ENCODE measurements at regions not wholly inside any gene's neighbourhood (a gene's known extent, or its start where the extent isn't known, plus 50 kb on each side); places are given as distances from the start of the nearest gene placed in this dataset.

DNA sequence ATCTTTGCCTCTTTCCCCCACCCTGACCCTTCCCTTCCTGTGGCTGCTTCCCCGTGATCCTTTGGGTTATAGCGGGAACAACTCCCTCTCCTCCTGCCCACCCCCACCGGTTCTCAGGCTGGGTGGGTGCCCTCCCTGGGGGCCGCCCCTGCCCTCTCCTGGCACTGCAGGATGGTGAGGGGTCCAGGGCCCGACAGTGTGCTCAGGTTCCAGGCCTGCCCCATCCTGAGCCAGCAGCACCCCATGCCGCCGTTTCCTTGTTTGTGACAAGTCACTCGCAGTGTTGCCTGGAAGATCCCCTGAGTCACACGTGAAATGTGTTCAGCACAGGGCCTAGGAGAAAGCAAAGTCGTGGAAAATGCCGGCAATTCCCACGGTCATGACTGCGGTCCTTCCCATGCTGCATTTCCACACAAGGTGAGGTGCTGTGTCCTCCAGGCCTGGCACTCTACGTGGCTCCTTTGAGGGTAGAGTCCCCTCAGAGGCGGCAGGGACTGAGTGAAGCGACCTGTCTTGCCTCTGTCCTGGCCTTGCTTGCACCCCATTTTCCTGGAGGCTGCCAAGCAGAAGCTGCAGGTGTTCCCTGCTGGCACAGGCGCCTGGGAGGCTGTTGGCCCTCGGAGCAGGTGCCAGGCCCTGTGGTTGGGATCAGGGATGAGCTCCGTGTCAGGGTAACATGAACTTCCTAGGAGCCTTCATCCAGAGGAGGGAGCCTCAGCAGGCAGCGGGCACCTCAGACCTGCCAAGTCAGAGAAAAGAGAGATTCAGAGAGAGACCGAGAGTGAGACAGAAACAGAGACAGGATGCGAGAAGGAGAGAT, 80.5 kb upstream of the LINC01488 start:
- no peak overlapping the region for H3K27ac Mint-ChIP-seq

DNA sequence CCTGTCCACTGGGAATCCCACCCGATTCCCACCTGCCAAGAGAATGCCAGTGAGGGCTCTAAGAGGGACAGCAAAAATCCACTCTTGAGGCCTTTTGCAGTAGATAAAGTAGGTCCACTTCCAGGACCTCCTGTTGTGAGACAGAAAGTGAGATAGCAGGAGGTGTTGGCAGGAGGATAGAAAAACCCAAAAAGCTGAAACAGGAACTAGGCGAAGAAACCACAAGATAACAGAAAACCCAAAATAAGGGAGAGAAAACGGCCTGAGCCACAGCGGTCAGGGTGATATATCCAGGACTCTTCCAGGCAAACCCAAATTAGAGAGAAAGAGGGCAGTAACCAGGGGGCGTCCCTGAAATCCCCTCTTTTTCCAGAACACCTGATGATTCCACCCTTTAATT, 79.7 kb upstream of the LINC01488 start:
- Mint-ChIP-seq H3K27me3 (ENCODE audit: low read depth) (peaks cover 11% of the 10 kb centered on the region), H3K27ac (no peak overlapping the region), H3K4me1 (ENCODE audit: low read depth) (peaks cover 9% of the 10 kb centered on the region), H3K9me3 (peaks cover 7% of the 10 kb centered on the region), H3K36me3 (ENCODE audit: low read depth) (peaks cover 3% of the 10 kb centered on the region), H3K4me3 (no peak overlapping the region)

More for the DNA sequence above, 80.5 kb upstream of the LINC01488 start:
- H3K27me3 Mint-ChIP-seq (ENCODE audit: low read depth), result peaks cover 5% of the 10 kb centered on the region
- H3K36me3 Mint-ChIP-seq (ENCODE audit: low read depth), result peaks cover 3% of the 10 kb centered on the region
- H3K9me3 Mint-ChIP-seq, result peaks cover 7% of the 10 kb centered on the region
- peaks cover 9% of the 10 kb centered on the region for H3K4me1 Mint-ChIP-seq (ENCODE audit: low read depth)
- no peak overlapping the region for H3K4me3 Mint-ChIP-seq

DNA sequence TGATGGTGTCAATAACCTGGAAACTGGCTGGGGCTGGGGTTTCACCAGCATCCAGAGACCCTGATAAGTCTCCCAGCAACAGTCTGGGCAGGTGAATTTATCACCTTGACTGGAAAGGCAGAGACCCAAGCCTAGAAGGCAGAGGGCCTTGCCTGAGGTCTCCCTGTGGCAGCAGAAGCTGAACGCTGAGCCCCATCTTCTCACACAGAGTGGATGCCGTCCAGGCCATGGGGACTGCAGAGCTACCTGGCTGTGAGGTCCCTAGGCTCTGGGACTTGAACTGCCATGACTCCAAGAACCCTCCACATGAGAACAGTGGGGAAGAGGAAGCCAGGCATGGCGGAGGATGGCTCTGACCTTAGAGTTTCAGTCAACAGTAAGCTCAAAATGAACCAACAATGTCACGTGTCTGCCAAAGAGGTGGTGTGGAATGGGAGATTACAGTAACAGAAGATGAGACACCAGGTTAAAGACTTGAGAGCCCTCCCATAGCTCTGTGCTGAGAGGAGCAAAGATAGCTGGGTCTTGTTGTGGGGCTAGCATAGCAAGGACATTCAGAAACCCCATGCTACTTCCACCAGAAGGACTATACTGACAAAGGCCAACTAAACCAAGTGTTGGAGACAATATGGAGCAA, 79.1 kb upstream of the LINC01488 start:
- Mint-ChIP-seq H3K27ac (no peak overlapping the region), H3K27me3 (ENCODE audit: low read depth) (peaks cover 13% of the 10 kb centered on the region), H3K4me3 (no peak overlapping the region), H3K4me1 (ENCODE audit: low read depth) (peaks cover 9% of the 10 kb centered on the region), H3K9me3 (peaks cover 7% of the 10 kb centered on the region), H3K36me3 (ENCODE audit: low read depth) (peaks cover 3% of the 10 kb centered on the region)

DNA sequence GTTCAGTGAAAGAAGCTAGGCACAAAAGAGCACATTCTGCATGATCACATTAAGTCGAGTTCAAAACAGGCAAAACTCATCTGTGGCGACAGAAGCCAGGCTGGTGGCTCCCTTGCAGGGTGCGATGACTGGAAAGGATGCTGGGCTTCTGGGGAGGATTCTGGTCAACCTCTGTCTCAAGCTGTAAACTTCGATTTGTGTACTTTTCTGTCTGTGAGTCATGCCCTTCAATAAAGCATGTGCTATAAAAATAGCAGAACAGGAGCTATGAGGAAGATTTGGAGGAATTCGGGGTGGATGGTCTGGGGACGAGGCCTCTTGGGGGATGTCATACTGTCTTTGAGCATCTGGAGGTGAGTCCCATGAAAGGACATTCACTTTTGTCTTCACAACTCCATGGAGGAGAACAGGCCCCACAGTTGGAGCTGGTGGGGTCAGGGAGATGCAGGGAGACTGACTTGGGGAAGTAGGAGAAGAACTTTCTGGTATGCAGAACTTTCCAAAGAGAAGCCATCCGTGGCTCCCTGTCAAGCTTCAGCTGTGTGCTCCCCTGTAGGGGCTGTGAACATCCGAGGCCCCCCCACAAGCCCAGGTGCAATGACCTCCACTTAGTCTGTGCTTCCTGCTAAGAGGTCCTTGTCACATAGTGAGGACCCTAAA, 77.8 kb upstream of the LINC01488 start:
- Mint-ChIP-seq H3K27me3 (ENCODE audit: low read depth) (peaks cover 26% of the 10 kb centered on the region), H3K27ac (no peak overlapping the region), H3K9me3 (peaks cover 7% of the 10 kb centered on the region), H3K4me3 (no peak overlapping the region), H3K4me1 (ENCODE audit: low read depth) (peaks cover 9% of the 10 kb centered on the region), H3K36me3 (ENCODE audit: low read depth) (peaks cover 3% of the 10 kb centered on the region)

DNA sequence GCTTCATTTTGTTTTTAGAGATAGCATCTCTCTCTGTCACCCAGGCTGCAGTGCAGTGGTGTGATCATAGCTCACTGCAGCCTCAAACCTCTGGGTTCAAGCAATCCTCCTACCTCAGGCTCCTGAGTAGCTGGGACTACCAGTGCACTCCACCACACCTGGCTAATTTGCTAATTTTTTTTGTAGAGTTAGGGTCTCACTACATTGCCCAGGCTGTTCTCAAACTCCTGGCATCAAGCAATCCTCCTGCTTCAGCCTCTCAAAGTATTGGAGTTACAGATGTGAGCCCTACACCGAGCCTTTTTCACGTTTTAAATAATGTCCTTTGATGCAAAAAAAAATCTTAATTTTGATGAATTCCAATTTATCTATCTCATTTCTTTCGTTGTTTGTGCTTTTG, 75.4 kb upstream of the LINC01488 start:
- H3K27ac Mint-ChIP-seq, result no peak overlapping the region
- H3K36me3 Mint-ChIP-seq (ENCODE audit: low read depth), result peaks cover 3% of the 10 kb centered on the region
- peaks cover 7% of the 10 kb centered on the region for H3K9me3 Mint-ChIP-seq
- H3K4me3 Mint-ChIP-seq, result no peak overlapping the region
- H3K4me1 Mint-ChIP-seq (ENCODE audit: low read depth), result peaks cover 14% of the 10 kb centered on the region
- H3K27me3 Mint-ChIP-seq (ENCODE audit: low read depth), result peaks cover 30% of the 10 kb centered on the region

DNA sequence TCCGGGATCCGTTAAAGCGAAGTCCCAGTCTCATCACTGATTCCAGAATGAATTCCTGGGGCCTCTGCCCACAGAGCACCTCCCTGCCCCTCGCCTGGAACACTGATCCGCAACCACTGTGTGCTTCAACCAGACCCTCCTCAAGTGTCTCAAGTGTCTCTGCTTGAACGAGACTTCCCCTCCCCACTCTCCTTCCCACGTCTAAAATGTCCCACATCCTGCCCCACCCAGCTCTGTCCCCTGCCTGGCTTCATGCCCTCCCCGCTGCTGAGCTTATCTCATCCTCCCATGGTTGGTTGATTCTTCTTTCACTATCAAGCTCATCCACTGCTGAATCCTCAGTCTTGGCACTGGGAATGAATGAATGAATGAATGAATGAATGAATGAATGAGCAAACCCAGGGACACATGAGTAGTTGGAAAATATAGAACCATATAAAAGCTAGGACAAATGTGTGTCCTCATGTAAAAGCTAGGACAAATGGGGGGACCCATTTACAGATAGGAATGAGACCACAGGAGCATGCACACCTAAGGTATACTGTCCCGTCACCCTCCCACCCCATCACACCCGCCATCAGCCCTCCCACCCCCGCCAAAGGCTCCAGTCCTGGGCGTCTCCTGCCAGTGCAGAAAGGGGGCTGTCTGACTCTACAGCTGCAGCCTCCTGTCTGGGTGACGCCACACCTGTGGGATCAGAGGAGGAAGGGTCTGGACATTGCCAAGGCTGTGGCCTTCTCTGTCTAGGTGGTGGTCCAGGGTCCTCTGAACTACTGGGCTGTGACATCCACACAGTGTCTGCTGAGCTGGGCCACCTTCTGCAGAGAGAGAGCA, 71.4 kb upstream of the LINC01488 start:
- no peaks in the 10 kb centered on the region for H3K36me3 Mint-ChIP-seq (ENCODE audit: low read depth)
- H3K4me1 Mint-ChIP-seq (ENCODE audit: low read depth), result peaks cover 5% of the 10 kb centered on the region
- H3K27me3 Mint-ChIP-seq (ENCODE audit: low read depth), result peaks cover 25% of the 10 kb centered on the region
- H3K9me3 Mint-ChIP-seq, result no peaks in the 10 kb centered on the region
- H3K4me3 Mint-ChIP-seq, result peak overlapping the region; percentile 2
- H3K27ac Mint-ChIP-seq, result no peak overlapping the region

DNA sequence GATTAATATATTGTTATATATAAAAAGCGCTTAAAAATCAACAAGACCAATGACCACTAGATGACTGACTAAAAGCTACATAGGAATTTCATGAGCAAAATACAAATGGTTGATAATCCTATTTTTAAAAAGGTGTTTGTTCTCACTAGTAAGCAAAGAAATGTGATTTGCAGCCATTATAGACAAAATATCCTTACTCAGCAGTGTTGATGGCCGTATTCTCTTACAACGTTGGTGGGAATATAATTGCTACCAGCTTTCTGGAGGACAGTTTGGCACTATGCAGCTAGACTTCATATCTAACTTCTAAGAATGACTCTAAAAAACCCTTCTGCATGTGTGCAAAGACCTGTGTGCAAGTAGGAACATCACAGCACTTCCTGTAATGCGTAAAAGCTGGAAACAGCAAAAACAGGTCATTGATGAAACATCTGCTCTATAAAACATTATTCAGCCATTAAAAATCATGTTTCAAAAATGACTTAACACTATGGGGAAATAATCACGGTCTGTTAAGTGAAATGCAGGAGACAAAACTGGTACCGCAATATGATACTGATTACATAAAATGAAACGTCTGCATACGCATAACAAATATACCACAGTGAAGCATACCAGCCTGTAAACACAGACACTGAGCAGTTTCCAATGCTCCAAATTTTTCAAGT, 70.1 kb upstream of the LINC01488 start:
- H3K4me1 Mint-ChIP-seq (ENCODE audit: low read depth), result peaks cover 5% of the 10 kb centered on the region
- H3K4me3 Mint-ChIP-seq, result no peak overlapping the region
- H3K27ac Mint-ChIP-seq, result no peak overlapping the region
- no peaks in the 10 kb centered on the region for H3K36me3 Mint-ChIP-seq (ENCODE audit: low read depth)
- peaks cover 23% of the 10 kb centered on the region for H3K27me3 Mint-ChIP-seq (ENCODE audit: low read depth)
- no peaks in the 10 kb centered on the region for H3K9me3 Mint-ChIP-seq

DNA sequence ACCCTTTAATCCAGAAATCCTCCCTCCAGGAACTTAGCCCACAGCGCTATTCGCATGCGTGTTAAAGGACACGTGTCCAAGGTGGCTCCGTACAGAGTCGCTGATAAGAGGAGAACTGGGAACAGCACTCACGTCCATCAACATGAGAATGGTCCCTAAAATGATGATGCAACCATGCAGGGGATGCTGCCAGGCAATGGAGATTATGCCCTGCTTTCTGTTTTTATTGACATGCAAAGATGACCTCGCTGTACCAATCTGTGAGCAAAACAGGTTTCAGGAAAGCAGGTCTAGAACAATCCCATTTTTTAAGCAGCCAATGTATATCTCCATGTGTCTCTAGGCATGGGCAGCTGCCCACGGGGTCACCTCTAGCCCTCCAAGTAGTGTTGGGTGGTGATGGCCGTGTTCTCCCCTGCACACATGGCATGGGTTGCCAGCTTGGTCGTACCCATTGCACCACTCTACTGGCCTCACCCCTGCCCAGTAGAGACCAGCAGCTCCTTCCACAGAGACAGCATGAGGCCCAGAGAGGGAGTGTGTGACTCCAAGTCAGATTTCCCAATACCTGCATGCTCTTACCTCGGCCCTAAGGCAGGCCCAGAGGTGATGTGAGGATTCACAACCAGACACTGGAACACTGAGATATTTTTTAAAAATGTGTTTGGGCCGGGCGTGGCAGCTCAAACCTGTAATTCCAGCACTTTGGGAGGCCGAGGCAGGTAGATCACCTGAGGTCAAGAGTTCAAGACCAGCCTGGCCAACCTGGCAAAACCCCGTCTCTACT, 68.3 kb upstream of the LINC01488 start:
- H3K9me3 Mint-ChIP-seq, result no peaks in the 10 kb centered on the region
- no peaks in the 10 kb centered on the region for H3K36me3 Mint-ChIP-seq (ENCODE audit: low read depth)

DNA sequence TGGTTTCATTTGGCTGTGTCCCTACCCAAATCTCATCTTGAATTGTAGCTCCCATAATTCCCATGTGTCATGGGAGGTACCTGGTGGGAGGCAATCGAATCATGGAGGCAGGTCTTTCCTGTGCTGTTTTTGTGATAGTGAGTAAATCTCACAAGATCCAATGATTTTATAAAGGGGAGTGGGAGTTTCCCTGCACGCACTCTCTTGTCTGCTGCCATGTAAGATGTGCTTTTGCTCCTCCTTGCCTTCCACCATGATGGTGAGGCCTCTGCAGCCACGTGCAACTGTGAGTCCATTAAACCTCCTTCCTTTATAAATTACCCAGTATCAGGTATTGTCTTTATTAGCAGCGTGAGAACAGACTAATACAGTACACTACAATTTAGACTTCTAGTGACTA, 67.5 kb upstream of the LINC01488 start:
- H3K4me1 Mint-ChIP-seq (ENCODE audit: low read depth), result peaks cover 5% of the 10 kb centered on the region
- no peaks in the 10 kb centered on the region for H3K36me3 Mint-ChIP-seq (ENCODE audit: low read depth)
- H3K4me3 Mint-ChIP-seq, result no peak overlapping the region
- no peaks in the 10 kb centered on the region for H3K9me3 Mint-ChIP-seq
- peaks cover 2% of the 10 kb centered on the region for H3K27me3 Mint-ChIP-seq (ENCODE audit: low read depth)
- no peak overlapping the region for H3K27ac Mint-ChIP-seq

More for the DNA sequence above, 68.3 kb upstream of the LINC01488 start:
- H3K4me3 Mint-ChIP-seq, result no peak overlapping the region
- H3K4me1 Mint-ChIP-seq (ENCODE audit: low read depth), result peaks cover 5% of the 10 kb centered on the region
- H3K27me3 Mint-ChIP-seq (ENCODE audit: low read depth), result peaks cover 9% of the 10 kb centered on the region
- H3K27ac Mint-ChIP-seq, result no peak overlapping the region

- Mint-ChIP-seq H3K27ac (no peak overlapping the region), H3K9me3 (no peaks in the 10 kb centered on the region), H3K36me3 (ENCODE audit: low read depth) (no peaks in the 10 kb centered on the region), H3K4me3 (no peak overlapping the region), H3K4me1 (ENCODE audit: low read depth) (peaks cover 4% of the 10 kb centered on the region), H3K27me3 (ENCODE audit: low read depth) (no peaks in the 10 kb centered on the region)
These were observed 66.7 kb upstream of the LINC01488 start for GRCh38 chr11:69414773-69415187.

GRCh38 chr11:69415411-69416142, 65.9 kb upstream of the LINC01488 start:
- H3K4me3 Mint-ChIP-seq, result no peak overlapping the region
- no peaks in the 10 kb centered on the region for H3K36me3 Mint-ChIP-seq (ENCODE audit: low read depth)
- no peak overlapping the region for H3K27ac Mint-ChIP-seq
- H3K9me3 Mint-ChIP-seq, result no peaks in the 10 kb centered on the region
- no peaks in the 10 kb centered on the region for H3K27me3 Mint-ChIP-seq (ENCODE audit: low read depth)
- H3K4me1 Mint-ChIP-seq (ENCODE audit: low read depth), result no peaks in the 10 kb centered on the region

DNA sequence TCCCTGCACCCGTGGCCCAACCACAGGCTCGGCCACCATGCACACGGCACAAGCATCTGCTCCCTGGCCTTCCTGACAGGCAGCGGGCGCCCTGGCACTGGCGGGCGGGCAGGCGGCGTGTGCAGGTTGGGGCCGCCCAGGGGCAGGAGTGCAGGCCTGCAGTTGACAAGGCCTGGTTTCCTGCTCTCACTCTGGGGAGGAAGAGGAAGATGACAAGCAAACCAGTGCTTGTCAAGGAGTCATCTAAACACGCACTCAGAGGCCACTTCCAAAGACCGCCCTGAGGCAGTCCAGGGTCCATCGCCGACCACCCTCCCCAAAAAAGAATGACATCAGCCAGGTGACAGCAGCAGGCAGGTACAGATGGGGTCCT, 65.3 kb upstream of the LINC01488 start:
- Mint-ChIP-seq H3K4me1 (ENCODE audit: low read depth) (no peaks in the 10 kb centered on the region), H3K27ac (no peak overlapping the region), H3K9me3 (no peaks in the 10 kb centered on the region), H3K36me3 (ENCODE audit: low read depth) (no peaks in the 10 kb centered on the region), H3K4me3 (no peak overlapping the region), H3K27me3 (ENCODE audit: low read depth) (no peaks in the 10 kb centered on the region)

All from T-helper 1 cell treated with Interleukin-12 subunit alpha and Interleukin-12 subunit beta and Interleukin-4 antibody, amounts not matched to agents 30 μg/mL and 1 μg/mL, for 36 hours (primary cell).